ENCODE measurements at regions not wholly inside any gene's neighbourhood (a gene's known extent, or its start where the extent isn't known, plus 50 kb on each side); places are given as distances from the start of the nearest gene placed in this dataset.

GRCh38 chr1:232147215-232147614 lies 482.7 kb downstream of the SIPA1L2 start:
- intact Hi-C loops (cut with DNase I, micrococcal nuclease), result no loop called here
- Histone ChIP-seq H3K27me3 (ENCODE audit: control insufficient read depth in 1 of 2, insufficient read depth in 2 of 2, low read length in 2 of 2) (no peaks in the 10 kb centered on the region), H3K4me1 (ENCODE audit: insufficient read depth, low read length) (no peaks in the 10 kb centered on the region), H3K36me3 (ENCODE audit: insufficient read depth, low read length) (no peaks in the 10 kb centered on the region), H3K9me3 (ENCODE audit: control insufficient read depth in 1 of 2, insufficient read depth in 1 of 2, low read length in 2 of 2) (no peaks in the 10 kb centered on the region), H3K27ac (ENCODE audit: low read depth in 1 of 2, low read length in 2 of 2) (no peak overlapping the region), H3K4me3 (ENCODE audit: low read length) (no peak overlapping the region)
- no peak overlapping the region for H3K27ac Mint-ChIP-seq
- TF ChIP-seq CTCF (IDR thresholded peaks at IDR 0.05), result no peak
- DNase-seq (no peak), ATAC-seq (ENCODE audit: poor library complexity) (no peak)
- H3K9me3 Mint-ChIP-seq, result no peaks in the 10 kb centered on the region
- H3K36me3 Mint-ChIP-seq (ENCODE audit: low read depth), result no peaks in the 10 kb centered on the region
- H3K4me3 Mint-ChIP-seq, result no peak overlapping the region
- CTCF ChIA-PET, result no interaction called here
- H3K4me1 Mint-ChIP-seq (ENCODE audit: low read depth), result no peaks in the 10 kb centered on the region
- no peaks in the 10 kb centered on the region for H3K27me3 Mint-ChIP-seq
- POLR2A ChIA-PET, result no interaction called here

GRCh38 chr1:232146514-232146913 lies 483.4 kb downstream of the SIPA1L2 start:
- H3K36me3 Mint-ChIP-seq (ENCODE audit: low read depth), result no peaks in the 10 kb centered on the region
- ChIA-PET POLR2A (no interaction called here), CTCF (no interaction called here)
- H3K36me3 ChIP-seq (ENCODE audit: insufficient read depth, low read length), result no peaks in the 10 kb centered on the region
- no peaks in the 10 kb centered on the region for H3K9me3 ChIP-seq (ENCODE audit: control insufficient read depth in 1 of 2, insufficient read depth in 1 of 2, low read length in 2 of 2)
- no peaks in the 10 kb centered on the region for H3K4me1 ChIP-seq (ENCODE audit: insufficient read depth, low read length)
- H3K4me3 Mint-ChIP-seq, result no peak overlapping the region
- no peak overlapping the region for H3K4me3 ChIP-seq (ENCODE audit: low read length)
- H3K9me3 Mint-ChIP-seq, result no peaks in the 10 kb centered on the region
- no peaks in the 10 kb centered on the region for H3K27me3 ChIP-seq (ENCODE audit: control insufficient read depth in 1 of 2, insufficient read depth in 2 of 2, low read length in 2 of 2)
- H3K27ac Mint-ChIP-seq, result no peak overlapping the region
- ATAC-seq (ENCODE audit: poor library complexity) (no peak), DNase-seq (no peak)
- no peaks in the 10 kb centered on the region for H3K27me3 Mint-ChIP-seq
- H3K4me1 Mint-ChIP-seq (ENCODE audit: low read depth), result no peaks in the 10 kb centered on the region
- intact Hi-C loops (cut with DNase I, micrococcal nuclease), result no loop called here
- no peak for TF ChIP-seq CTCF (IDR thresholded peaks at IDR 0.05)
- no peak overlapping the region for H3K27ac ChIP-seq (ENCODE audit: low read depth in 1 of 2, low read length in 2 of 2)

DNA sequence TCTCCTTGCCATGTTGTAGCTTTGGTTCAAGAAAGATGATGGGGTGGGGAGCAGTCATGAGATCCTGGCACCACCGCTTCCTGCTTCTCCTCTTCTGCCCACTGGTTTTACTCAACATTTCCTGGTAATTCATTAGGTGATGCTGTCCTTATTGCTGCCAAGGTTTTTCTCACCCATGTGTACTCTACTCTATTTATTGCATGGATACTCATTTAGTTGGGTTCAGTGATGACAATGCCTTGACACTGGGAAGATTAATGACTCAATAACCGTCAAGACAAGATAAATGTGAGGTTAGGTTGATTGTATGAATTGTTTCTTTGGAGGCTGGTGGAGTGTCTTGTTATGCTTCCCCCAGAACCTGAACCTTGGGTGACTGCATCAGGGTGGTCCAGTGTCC lies 484.2 kb downstream of the SIPA1L2 start:
- Histone ChIP-seq H3K36me3 (ENCODE audit: insufficient read depth, low read length) (no peaks in the 10 kb centered on the region), H3K9me3 (ENCODE audit: control insufficient read depth in 1 of 2, insufficient read depth in 1 of 2, low read length in 2 of 2) (no peaks in the 10 kb centered on the region), H3K27me3 (ENCODE audit: control insufficient read depth in 1 of 2, insufficient read depth in 2 of 2, low read length in 2 of 2) (no peaks in the 10 kb centered on the region), H3K4me1 (ENCODE audit: insufficient read depth, low read length) (no peaks in the 10 kb centered on the region), H3K27ac (ENCODE audit: low read depth in 1 of 2, low read length in 2 of 2) (no peak overlapping the region), H3K4me3 (ENCODE audit: low read length) (no peak overlapping the region)
- CTCF ChIA-PET, result no interaction called here
- intact Hi-C loops (cut with DNase I, micrococcal nuclease), result no loop called here
- DNase-seq (no peak), ATAC-seq (ENCODE audit: poor library complexity) (no peak)
- no peaks in the 10 kb centered on the region for H3K36me3 Mint-ChIP-seq (ENCODE audit: low read depth)
- H3K27me3 Mint-ChIP-seq, result no peaks in the 10 kb centered on the region
- H3K27ac Mint-ChIP-seq, result no peak overlapping the region
- H3K4me1 Mint-ChIP-seq (ENCODE audit: low read depth), result no peaks in the 10 kb centered on the region
- H3K9me3 Mint-ChIP-seq, result no peaks in the 10 kb centered on the region
- H3K4me3 Mint-ChIP-seq, result no peak overlapping the region
- TF ChIP-seq CTCF (IDR thresholded peaks at IDR 0.05), result no peak
- POLR2A ChIA-PET, result no interaction called here
